DMS114 treated with DMSO at 0.1 percent for 48 hours (cell line): ENCODE measurements at regions not wholly inside any gene's neighbourhood (a gene's known extent, or its start where the extent isn't known, plus 50 kb on each side); places are given as distances from the start of the nearest gene placed in this dataset.

Experiments used
- DNase-seq: peaks from one replicate; lab custom pipeline; 2025; ENCODE audit not compliant: unreplicated experiment; lab: John Stamatoyannopoulos, UW

GRCh38 chr6:79776076-79776475 lies 144.9 kb downstream of the SH3BGRL2 start:
- no peak for DNase-seq

DNA sequence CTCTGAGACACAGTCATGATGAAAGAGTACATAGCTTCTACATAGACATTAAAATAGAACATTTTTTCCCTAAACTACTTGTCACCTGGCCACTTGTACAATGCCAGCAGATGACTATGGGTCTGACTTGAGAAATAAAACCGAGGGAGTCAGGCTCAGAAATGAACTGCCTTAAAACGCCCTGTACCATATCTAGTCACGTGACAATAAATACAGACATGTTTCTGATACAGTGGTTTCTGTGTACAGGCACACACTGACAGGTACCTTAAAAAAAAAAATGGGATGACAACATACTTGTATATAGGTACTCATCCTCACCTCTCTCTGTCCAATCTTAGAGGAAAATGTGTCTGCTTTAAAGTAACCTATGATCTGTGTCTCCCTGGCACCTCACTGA lies 144.1 kb downstream of the SH3BGRL2 start:
- no peak for DNase-seq

DNA sequence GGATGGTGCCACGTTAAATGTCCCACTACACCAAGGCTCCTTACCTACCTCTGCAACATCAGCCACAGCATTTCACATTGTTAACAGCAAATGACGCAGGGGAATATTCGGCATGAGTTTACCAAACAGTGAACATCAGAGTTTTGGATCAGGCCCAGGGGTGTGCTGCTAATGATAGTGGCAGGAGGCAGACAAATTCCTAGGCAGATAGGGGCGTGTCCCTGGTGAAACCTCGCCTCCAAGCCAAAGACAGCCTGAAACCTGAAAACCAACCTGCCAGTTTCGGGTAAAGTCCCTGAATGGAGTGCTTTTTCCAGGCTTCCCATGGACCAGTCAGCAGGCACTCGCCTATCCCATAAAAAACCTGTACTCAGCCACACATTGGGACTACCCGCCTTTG lies 133.6 kb downstream of the SH3BGRL2 start:
- no peak for DNase-seq

DNA sequence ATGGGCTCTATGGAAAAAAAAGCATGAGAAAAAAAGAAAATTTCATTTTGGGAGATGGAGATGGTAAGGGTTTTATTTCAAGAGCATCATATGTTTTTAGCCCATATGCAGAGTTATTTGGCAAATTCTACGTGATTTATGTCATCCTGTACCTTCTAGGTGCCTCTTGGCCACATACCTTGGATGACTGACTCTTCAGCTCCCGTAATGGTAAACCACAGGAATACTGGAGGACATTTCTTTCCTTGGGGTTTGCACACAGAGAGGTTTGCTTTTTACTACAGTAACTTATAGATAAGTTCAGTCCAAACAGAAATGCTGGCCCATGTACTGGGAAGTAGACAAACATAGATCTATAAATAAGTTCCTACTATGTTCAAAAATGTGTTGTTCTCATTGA lies 132.2 kb downstream of the SH3BGRL2 start:
- no peak for DNase-seq

DNA sequence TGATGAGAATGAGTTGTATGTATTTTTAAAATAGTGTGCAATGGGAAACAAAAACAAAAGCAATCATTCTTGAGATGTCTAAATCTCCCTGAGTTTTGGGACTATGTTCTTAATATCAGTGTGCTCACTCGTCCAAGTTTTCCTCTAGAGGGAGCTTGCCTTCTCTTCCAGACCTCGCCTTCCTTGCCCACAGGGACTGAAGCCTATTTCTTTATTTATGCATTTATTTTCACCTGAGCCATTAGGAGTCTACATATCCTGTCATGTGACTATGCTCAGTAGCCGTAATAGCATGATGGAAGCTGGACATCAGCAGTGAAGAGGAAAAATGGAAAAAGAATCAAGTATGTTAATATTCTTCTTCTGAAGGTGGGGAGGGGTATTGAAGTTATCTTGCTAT lies 131.2 kb downstream of the SH3BGRL2 start:
- DNase-seq, result no peak

DNA sequence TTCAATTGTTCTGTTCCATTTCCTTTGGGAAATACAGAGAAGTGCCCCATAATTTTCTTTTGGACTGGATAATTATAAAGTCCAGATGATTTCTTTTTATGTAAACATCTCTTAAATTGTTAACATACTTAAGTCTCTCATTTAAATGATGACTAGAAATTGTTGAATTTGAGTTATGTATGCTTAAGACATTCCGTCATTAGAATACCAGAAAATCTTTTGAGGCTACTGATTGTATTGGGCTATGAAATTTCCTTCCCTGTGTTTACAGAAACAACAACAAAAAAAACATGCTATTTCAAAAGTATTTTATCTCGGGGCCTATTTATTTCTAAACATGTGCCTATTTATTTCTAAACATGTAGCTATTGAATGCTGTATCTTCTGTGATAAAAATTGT lies 125.4 kb downstream of the SH3BGRL2 start:
- no peak for DNase-seq

DNA sequence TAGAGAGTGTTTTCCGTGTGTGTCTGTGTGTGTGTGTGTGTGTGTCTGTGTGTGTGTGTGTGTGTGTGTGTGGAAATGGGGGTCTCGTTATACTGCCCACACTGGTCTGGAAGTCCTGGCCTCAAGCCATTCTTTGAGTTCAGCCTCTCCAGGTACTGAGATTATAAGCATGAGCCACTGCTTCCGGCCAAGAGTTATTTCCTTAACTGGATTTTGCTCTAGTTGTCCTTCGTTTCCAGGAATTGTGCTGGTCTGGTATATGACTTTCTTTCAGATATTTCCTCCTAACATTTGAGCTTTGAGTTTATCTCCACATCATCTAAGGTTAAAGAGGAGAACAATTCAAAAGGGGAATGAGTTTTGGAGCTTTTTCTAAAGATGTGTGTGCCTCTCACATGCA lies 124.8 kb downstream of the SH3BGRL2 start:
- DNase-seq, result no peak
